ENCODE measurements at regions not wholly inside any gene's neighbourhood (a gene's known extent, or its start where the extent isn't known, plus 50 kb on each side); places are given as distances from the start of the nearest gene placed in this dataset.

DNA sequence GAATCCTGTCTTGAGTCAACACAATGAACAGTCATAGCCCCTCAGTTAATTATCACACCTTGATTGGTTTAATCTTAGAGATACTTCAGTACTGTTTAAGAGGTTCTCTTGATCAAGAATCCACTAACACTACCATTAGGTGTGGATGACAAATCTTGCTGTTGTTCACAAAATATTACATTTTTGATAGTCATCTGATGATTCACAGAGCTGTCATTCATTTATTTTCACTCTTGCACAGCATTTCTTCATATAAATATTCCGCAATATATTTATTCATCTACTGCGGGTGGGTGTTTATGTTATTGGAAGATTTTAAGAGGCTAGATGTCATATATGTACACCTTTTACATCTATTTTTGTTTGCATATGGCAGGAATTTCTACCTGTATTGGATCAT lies 1138.1 kb upstream of the PRKX start (continued):
- TF ChIP-seq, protein P1, sequence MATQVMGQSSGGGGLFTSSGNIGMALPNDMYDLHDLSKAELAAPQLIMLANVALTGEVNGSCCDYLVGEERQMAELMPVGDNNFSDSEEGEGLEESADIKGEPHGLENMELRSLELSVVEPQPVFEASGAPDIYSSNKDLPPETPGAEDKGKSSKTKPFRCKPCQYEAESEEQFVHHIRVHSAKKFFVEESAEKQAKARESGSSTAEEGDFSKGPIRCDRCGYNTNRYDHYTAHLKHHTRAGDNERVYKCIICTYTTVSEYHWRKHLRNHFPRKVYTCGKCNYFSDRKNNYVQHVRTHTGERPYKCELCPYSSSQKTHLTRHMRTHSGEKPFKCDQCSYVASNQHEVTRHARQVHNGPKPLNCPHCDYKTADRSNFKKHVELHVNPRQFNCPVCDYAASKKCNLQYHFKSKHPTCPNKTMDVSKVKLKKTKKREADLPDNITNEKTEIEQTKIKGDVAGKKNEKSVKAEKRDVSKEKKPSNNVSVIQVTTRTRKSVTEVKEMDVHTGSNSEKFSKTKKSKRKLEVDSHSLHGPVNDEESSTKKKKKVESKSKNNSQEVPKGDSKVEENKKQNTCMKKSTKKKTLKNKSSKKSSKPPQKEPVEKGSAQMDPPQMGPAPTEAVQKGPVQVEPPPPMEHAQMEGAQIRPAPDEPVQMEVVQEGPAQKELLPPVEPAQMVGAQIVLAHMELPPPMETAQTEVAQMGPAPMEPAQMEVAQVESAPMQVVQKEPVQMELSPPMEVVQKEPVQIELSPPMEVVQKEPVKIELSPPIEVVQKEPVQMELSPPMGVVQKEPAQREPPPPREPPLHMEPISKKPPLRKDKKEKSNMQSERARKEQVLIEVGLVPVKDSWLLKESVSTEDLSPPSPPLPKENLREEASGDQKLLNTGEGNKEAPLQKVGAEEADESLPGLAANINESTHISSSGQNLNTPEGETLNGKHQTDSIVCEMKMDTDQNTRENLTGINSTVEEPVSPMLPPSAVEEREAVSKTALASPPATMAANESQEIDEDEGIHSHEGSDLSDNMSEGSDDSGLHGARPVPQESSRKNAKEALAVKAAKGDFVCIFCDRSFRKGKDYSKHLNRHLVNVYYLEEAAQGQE (IDR thresholded peaks at IDR 0.05; ENCODE audit: unreplicated experiment) = no peak
- TF ChIP-seq POLR2AphosphoS5 (IDR thresholded peaks at IDR 0.05; ENCODE audit: low read depth) = no peak

DNA sequence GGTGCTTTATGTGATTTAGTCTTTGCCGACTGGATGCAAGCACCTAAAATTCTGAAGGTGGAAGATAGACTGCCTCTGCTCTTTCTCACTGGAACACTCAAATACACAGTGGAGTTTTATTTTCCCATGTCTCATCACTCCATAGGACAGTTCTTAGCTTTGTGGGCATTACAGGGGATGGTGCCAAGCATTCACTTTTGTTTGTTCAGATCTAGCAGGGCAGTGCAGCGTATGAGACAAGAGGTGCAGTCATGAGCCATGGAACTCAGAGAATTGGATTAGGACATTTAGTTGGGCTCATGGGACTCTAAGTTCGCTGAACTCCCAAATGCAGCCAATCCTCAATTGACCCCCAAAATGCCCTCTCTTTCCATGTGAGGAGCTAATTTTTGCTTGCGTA lies 1136.9 kb upstream of the PRKX start:
- no peak overlapping the region for H3K27ac Mint-ChIP-seq
- no peaks in the 10 kb centered on the region for H3F3A ChIP-seq (replicated peaks; ENCODE audit: low read depth)
- no peaks in the 10 kb centered on the region for H3K4me1 ChIP-seq (ENCODE audit: insufficient read depth)
- H3K4me3 Mint-ChIP-seq = no peak overlapping the region
- no peaks in the 10 kb centered on the region for H3K9me3 Mint-ChIP-seq
- no peak overlapping the region for H3K4me3 ChIP-seq
- H2AFZ ChIP-seq = no peak overlapping the region
- no peaks in the 10 kb centered on the region for H3K27me3 ChIP-seq (ENCODE audit: insufficient read depth)
- no peaks in the 10 kb centered on the region for H4K20me1 ChIP-seq (replicated peaks; ENCODE audit: insufficient read depth)
- no peaks in the 10 kb centered on the region for H3K79me2 ChIP-seq (replicated peaks; ENCODE audit: insufficient read depth)
- no peaks in the 10 kb centered on the region for H3K9me2 ChIP-seq (ENCODE audit: insufficient read depth)
- H3K27me3 Mint-ChIP-seq (ENCODE audit: insufficient read depth, low read depth, poor library complexity) = no peaks in the 10 kb centered on the region
- no peaks in the 10 kb centered on the region for H3K36me3 Mint-ChIP-seq (ENCODE audit: low read depth)
- ATAC-seq (no peak), DNase-seq (ENCODE audit: low spot score) (no peak)
- no peaks in the 10 kb centered on the region for H3K36me3 ChIP-seq (ENCODE audit: insufficient read depth)
- H3K4me2 ChIP-seq = no peak overlapping the region
- no peaks in the 10 kb centered on the region for H3K4me1 Mint-ChIP-seq
- no peak overlapping the region for H3K27ac ChIP-seq (ENCODE audit: low read depth)
- TF ChIP-seq, protein P2, sequence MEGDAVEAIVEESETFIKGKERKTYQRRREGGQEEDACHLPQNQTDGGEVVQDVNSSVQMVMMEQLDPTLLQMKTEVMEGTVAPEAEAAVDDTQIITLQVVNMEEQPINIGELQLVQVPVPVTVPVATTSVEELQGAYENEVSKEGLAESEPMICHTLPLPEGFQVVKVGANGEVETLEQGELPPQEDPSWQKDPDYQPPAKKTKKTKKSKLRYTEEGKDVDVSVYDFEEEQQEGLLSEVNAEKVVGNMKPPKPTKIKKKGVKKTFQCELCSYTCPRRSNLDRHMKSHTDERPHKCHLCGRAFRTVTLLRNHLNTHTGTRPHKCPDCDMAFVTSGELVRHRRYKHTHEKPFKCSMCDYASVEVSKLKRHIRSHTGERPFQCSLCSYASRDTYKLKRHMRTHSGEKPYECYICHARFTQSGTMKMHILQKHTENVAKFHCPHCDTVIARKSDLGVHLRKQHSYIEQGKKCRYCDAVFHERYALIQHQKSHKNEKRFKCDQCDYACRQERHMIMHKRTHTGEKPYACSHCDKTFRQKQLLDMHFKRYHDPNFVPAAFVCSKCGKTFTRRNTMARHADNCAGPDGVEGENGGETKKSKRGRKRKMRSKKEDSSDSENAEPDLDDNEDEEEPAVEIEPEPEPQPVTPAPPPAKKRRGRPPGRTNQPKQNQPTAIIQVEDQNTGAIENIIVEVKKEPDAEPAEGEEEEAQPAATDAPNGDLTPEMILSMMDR (conservative IDR thresholded peaks at IDR 0.05; ENCODE audit: low read depth in 2 of 2) = no peak
- TF ChIP-seq EZH2 (IDR thresholded peaks at IDR 0.05; ENCODE audit: low read depth, unreplicated experiment) (no peak), CREB1 (CRISPR knock-in tag; IDR thresholded peaks at IDR 0.05; ENCODE audit: low read depth) (no peak), POLR2AphosphoS5 (IDR thresholded peaks at IDR 0.05; ENCODE audit: low read depth) (no peak), ZNF331 (CRISPR knock-in tag; IDR thresholded peaks at IDR 0.05; ENCODE audit: low read depth) (no peak), JUNB (IDR thresholded peaks at IDR 0.05; ENCODE audit: unreplicated experiment) (no peak), EZH2phosphoT487 (IDR thresholded peaks at IDR 0.05; ENCODE audit: unreplicated experiment) (no peak), STAT1 (IDR thresholded peaks at IDR 0.05; ENCODE audit: unreplicated experiment) (no peak), ZNF114 (CRISPR knock-in tag; IDR thresholded peaks at IDR 0.05) (no peak)
- TF ChIP-seq, protein P3, sequence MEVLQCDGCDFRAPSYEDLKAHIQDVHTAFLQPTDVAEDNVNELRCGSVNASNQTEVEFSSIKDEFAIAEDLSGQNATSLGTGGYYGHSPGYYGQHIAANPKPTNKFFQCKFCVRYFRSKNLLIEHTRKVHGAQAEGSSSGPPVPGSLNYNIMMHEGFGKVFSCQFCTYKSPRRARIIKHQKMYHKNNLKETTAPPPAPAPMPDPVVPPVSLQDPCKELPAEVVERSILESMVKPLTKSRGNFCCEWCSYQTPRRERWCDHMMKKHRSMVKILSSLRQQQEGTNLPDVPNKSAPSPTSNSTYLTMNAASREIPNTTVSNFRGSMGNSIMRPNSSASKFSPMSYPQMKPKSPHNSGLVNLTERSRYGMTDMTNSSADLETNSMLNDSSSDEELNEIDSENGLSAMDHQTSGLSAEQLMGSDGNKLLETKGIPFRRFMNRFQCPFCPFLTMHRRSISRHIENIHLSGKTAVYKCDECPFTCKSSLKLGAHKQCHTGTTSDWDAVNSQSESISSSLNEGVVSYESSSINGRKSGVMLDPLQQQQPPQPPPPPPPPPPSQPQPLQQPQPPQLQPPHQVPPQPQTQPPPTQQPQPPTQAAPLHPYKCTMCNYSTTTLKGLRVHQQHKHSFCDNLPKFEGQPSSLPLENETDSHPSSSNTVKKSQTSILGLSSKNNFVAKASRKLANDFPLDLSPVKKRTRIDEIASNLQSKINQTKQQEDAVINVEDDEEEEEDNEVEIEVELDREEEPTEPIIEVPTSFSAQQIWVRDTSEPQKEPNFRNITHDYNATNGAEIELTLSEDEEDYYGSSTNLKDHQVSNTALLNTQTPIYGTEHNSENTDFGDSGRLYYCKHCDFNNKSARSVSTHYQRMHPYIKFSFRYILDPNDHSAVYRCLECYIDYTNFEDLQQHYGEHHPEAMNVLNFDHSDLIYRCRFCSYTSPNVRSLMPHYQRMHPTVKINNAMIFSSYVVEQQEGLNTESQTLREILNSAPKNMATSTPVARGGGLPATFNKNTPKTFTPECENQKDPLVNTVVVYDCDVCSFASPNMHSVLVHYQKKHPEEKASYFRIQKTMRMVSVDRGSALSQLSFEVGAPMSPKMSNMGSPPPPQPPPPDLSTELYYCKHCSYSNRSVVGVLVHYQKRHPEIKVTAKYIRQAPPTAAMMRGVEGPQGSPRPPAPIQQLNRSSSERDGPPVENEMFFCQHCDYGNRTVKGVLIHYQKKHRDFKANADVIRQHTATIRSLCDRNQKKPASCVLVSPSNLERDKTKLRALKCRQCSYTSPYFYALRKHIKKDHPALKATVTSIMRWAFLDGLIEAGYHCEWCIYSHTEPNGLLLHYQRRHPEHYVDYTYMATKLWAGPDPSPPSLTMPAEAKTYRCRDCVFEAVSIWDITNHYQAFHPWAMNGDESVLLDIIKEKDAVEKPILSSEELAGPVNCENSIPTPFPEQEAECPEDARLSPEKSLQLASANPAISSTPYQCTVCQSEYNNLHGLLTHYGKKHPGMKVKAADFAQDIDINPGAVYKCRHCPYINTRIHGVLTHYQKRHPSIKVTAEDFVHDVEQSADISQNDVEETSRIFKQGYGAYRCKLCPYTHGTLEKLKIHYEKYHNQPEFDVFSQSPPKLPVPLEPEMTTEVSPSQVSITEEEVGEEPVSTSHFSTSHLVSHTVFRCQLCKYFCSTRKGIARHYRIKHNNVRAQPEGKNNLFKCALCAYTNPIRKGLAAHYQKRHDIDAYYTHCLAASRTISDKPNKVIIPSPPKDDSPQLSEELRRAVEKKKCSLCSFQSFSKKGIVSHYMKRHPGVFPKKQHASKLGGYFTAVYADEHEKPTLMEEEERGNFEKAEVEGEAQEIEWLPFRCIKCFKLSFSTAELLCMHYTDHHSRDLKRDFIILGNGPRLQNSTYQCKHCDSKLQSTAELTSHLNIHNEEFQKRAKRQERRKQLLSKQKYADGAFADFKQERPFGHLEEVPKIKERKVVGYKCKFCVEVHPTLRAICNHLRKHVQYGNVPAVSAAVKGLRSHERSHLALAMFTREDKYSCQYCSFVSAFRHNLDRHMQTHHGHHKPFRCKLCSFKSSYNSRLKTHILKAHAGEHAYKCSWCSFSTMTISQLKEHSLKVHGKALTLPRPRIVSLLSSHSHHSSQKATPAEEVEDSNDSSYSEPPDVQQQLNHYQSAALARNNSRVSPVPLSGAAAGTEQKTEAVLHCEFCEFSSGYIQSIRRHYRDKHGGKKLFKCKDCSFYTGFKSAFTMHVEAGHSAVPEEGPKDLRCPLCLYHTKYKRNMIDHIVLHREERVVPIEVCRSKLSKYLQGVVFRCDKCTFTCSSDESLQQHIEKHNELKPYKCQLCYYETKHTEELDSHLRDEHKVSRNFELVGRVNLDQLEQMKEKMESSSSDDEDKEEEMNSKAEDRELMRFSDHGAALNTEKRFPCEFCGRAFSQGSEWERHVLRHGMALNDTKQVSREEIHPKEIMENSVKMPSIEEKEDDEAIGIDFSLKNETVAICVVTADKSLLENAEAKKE (CRISPR knock-in tag; IDR thresholded peaks at IDR 0.05) = no peak
- TF ChIP-seq, protein P1 (IDR thresholded peaks at IDR 0.05; ENCODE audit: unreplicated experiment) = no peak
